DMS 273 (cell line): ENCODE measurements at regions not wholly inside any gene's neighbourhood (a gene's known extent, or its start where the extent isn't known, plus 50 kb on each side); places are given as distances from the start of the nearest gene placed in this dataset.
"Not testable (repeated sequence)": the region's sequence is repeated elsewhere in the genome, so short reads cannot be mapped to it uniquely, and the experiment has no call there.

Experiments
- DNase-seq: peaks from one replicate; lab custom pipeline; 2025; ENCODE audit not compliant: unreplicated experiment; lab: John Stamatoyannopoulos, UW

DNA sequence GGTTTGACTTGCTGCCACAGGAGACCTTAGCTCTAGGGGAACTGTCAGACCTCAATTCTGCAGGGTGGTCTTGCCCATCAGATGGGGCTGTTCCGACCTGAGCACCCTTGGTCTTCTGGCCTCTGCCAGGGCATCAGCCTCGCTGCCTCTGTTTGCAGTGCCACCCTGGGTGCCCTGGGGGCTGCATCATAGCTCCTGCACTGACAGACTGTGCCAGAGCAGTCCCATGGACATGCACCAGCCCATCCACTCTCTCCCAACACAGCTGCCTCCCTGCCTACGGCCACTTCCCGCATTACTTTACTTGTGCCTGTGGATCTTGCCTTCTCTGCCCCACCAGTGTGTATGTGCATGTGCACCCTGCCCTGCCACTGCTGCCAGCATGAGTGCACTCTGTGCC, 884.7 kb upstream of the ARRDC3 start:
- DNase-seq, result no peak

DNA sequence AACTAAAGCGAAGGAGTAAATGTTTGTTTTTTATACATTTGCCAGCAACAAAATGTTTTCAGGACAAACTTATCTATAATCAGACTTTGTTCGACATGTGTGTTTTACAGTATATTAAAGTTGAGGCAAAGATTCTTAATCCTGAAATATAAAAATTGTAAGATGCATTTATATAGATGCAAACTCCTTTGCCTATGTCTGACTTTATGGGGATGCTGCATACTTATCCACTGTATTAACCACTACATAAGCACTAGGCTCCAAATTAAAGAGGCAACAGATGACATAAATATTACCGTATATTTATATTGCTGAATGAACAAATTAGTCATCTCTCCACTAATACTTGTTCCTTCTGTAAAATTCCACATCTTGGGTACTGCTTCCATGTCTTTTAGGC, 882.7 kb upstream of the ARRDC3 start:
- DNase-seq, result no peak

DNA sequence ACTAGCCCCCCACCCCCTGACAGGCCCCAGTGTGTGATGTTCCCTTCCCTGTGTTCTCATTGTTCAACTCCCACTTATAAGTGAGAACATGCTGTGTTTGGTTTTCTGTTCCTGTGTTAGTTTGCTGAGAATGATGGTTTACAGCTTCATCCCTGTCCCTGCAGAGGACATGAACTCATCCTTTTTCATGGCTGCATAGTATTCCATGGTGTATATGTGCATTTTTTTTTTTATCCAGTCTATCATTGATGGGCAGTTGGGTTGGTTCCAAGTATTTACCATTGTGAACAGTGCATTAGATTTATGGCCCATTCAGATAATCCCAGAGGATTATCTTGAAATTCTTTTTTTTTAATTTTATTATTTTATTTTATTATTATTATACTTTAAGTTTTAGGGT, 872.5 kb upstream of the ARRDC3 start:
- DNase-seq, result not testable (repeated sequence)

DNA sequence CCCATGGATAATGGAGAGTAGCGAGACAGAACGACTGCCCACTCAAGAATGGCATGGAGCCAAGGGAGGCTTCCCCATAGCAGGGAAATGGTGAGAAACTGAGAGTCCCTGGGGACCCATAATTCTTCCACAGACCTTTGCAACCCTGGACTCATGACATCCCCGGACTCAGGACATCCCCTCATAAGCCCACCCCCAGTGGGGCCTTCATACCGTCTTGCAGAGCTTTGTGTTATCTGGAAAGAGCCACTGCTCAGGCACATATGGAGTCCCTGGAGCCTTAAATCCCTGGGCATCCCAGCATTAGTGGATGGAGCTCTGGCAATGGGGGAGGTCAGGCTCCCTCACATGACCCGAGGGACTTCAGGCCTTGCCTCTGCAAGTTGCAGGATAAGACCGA, 865.4 kb upstream of the ARRDC3 start:
- DNase-seq, result no peak

DNA sequence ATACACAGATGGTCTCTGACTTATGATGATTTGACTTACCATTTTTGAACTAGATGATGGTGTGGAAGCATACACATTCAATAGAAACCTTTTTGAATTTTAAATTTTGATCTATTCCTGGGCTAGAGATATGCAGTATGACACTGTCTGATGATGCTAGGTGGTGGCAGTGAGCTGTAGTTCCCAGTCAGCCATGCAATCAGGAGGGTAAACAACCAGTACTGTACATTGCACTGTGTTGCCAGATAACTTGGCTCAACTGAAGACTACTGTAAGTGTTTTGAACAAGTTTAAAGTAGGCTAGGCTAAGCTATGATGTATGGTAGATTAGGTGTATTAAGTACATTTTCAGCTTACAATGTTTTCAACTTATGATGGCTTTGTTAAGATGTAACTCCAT, 859.1 kb upstream of the ARRDC3 start:
- DNase-seq, result no peak

DNA sequence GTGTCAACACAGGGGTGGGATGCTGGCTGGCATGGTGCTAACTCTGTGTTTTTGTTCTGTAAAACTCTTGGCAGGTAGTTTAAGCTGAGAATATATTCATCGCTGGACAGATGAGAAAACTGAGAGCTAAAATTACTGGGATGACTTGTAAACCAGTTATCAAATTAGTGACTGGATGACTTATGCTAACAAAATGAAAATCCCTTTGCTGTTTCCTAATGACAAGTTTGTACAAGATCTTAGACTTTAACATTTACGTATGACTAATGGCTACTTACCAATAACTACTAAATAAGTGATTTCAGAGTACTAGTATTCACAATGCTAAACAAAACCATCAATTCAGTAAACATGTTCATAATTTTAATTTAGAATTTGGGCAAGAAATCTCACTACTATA, 854.8 kb upstream of the ARRDC3 start:
- DNase-seq, result no peak

DNA sequence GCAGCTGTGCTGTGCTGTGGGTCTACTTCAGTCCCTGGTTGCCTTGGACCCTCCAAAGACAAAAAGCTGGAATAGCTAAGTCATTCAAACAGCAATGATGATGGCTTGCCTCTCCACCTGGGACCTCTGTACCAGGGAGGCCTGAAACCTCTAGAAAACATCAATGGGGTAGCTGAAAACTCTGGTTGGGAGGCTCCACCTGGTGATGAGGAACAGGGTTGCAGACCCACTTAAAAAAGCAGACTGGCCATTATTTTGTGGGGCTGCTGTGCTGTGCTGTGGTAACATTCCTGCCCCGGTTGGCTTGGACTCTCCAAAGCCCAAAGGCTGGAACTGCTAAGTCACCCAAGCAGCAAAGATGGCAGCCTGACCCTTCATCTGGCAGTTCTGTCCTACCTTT, 839.3 kb upstream of the ARRDC3 start:
- peak; percentile 23 for DNase-seq

DNA sequence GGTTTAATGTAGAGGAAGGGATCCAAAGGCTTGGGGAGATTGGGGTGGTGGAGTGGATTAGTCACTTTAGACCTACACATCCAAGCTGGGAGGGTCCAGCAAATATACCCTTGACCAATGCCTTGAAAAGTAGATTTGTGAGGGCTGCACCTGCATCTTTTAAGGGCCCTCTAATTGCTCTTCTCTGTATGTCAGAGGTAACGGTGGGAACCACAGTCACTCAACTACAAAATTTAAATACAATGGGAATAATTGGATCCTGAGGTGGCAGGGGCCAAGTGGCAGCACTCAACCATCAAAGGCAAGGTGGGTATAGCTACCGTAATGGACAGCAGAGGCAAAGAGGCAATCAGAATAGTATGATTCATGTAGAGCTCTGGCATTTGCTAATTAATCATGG, 833.7 kb upstream of the ARRDC3 start:
- DNase-seq, result not testable (repeated sequence)

DNA sequence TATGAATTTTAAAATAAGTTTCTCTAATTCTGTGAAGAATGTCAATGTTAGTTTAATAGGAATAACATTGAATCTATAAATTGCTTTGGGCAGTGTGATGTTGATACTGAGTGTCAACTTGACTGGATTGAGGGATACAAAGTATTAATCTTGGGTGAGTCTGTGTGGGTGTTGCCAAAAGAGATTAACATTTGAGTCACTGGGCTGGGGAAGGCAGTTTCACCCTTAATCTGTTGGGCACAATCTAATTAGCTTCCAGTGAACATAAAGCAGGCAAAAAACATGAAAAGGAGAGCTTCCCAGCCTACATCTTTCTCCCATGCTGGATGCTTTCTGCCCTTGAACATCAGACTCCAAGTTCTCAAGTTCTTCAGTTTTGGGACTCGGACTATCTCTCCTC, 832.0 kb upstream of the ARRDC3 start:
- DNase-seq, result no peak

DNA sequence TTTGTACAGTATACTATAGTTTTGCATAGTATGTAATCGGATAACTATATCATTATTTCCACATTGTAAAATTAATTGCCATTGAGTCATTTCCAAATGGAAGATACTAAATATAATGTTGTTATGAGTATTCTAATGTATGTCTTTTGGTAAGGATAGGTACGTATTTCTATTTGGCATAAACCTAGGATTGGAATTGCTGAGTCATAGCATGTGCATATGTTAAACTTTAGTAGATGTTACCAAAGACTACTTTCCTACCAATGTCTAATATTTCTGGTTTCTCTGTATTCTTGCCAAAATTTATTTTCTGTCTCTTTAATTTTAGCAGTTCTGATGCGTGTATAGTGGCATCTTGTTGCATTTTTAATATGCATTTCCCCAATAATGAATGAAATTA, 825.1 kb upstream of the ARRDC3 start:
- no peak for DNase-seq

DNA sequence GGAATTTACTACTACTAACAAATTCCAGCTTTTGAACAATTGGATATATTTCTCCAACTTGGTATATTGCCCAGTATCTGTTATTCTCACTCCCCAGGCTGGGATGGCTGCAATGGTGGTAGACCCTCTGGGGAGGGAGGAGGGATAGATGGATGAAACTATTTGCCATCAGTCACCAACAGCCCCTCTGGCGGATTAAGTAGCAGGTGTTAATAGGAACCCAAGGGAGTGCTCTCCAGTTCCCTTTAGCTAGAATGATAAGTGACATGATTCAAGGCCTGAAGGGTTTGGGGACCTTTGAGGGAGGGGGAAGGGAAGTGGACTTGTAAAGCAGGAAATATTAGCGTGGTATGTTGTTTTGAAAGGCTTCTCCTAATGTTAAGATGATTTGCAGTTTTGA, 824.0 kb upstream of the ARRDC3 start:
- no peak for DNase-seq

DNA sequence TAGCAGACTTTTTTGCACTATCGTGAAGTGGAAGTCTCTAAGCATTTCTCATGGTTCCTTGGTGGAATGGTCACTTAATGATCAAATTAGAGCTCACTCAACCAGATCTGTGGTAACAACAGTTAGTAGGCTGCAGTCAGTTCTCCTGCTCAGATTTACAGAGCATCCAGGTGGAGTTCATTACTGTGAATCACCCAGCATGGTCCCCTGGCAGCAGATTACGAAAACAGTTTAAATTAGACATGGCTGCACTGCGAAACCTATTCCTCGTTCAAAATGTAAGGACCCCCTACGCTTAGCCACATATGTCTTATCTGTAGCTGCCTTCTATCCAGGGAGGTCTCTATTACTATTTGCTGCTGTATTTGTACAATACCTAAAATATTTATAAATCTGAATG, 823.6 kb upstream of the ARRDC3 start:
- DNase-seq, result no peak

DNA sequence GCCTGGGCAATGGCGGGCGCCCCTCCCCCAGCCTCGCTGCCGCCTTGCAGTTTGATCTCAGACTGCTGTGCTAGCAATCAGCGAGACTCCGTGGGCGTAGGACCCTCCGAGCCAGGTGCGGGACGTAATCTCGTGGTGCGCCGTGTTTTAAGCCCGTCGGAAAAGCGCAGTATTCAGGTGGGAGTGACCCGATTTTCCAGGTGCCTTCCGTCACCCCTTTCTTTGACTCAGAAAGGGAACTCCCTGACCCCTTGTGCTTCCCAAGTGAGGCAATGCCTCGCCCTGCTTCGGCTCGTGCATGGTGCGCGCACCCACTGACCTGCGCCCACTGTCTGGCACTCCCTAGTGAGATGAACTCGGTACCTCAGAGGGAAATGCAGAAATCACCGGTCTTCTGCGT, 815.9 kb upstream of the ARRDC3 start:
- not testable (repeated sequence) for DNase-seq

DNA sequence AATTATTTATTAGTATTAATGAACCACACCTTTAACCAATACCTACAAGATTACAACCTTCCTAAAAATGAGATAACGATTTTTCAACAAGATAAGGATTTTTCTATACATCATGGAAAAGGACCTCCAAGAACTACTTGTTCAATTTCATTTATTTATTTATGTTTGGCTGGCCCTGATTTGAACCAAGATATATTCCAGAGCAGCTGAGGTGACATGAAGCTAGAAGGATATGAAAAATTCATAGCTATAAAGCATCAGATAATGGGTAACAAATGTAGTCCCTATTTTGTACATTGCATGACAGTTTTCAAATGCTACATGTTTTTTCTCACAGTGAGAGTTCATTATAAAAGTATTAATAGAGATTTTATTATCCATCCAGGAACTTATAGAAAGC, 798.5 kb upstream of the ARRDC3 start:
- DNase-seq, result no peak

DNA sequence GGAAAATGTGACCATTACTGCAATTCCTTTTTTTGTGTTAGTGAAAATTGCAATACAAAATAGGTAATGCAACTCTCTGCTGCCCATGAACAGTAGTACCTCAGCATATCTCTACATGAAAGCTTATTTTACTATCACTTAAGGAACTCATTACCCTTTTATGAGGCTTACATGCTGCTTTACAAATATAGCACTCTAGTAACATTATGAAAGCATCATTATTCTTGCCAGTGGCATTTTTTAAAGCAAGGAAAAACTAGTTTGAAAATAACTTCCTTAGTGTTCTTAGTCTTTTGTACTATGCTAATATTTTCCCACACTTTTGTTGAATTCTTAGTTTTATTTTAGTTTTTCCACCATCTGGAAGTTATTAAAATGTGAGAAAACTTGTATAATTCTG, 797.3 kb upstream of the ARRDC3 start:
- DNase-seq, result no peak

DNA sequence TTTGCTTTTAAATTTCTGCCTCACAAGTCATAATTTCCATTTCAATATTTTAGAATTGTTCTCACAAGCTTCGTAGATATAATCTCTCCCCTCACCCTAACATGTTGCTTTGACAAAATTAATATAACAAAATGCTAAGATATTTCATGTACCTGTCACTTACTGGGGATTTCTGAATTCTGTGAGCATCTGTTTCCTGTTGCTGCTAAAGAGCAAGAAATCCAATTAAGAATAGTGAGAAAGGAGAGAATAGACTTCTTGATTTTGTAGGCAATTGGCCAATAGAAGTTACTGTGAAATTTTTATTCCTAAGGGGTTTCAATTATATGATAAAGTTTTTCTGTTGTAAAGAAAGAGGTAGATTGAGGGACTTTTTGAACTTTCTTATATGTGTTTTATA, 796.5 kb upstream of the ARRDC3 start:
- DNase-seq, result no peak

DNA sequence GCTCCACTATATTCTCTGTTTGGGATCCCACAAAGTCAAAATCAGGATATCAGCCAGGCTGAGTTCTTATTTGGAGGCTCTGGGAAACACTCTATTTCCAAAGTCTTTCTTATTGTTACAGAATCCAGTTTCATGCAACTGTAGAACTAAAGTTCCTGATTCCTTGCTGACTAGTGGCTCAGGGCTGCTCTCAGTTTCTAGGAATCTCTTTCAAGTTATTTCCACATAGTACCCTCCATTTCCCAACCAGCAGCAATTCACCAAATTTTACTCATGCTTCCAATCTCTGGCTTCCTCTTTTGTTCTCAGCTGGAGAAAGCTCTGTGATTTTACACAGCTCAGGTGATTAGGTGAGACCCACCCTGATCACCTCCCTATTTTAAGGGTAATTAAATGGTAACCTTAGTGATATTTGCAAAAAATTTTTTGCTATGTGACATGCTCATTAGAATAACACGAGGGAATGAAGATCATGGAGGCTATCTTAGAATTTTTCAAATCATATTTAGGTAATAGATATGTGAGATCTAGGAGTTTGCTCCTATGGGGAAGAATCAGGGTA, 794.9 kb upstream of the ARRDC3 start:
- DNase-seq, result no peak

DNA sequence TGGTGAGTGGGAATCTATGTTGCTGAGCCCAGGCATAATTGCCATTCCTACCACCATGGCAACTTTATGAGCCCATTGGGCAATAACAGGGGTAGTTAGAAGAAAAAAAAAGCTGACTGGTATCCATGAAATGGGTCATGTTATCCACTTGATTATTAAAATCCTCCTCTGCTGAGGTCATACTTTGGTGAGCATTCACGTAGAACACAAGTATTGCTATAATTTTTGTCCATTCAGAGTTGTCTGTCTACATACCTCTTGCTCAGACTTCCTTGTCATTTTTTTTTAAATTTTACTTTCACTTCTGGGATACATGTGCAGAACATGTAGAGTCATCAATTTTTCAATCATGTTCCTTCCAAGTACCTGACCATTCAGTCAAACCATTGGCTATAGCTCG, 780.8 kb upstream of the ARRDC3 start:
- no peak for DNase-seq

DNA sequence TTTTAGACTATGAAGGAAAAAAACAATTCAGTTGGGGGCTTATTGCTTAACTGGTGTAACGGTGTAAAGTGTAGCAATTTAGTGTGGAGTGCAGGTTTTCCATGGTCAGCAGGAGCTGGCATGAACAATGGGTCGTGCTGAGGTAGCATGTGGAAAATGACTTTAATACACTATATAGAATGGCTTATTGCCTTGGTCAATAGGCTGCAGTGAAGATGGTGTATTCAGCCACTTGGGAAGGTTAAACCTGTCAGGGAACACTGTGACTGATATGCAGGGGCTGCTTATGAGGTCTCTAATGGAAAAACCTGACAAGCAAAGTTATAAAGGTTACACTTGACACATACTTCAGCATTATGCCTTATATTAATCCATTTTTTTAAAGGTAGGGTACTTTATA, 764.7 kb upstream of the ARRDC3 start:
- DNase-seq, result no peak

DNA sequence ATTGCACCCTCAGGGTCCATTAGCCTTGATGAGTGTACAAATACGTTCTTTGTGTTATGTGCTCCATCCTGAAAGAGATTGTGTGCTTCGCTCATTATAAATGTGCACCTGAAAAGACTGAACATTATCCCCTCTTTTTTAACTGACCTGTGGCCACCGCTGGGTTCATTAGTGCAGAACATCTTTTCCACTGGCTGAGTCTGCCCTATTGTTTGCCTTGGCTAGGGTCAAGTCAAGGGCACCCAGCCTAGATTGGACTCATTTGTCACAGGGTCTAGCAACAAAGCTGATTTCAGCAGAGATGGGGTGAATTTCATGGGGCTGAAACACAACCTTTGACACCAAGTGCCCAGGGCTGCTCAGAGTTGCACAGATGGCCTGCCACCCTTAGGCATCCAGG, 764.1 kb upstream of the ARRDC3 start:
- no peak for DNase-seq

DNA sequence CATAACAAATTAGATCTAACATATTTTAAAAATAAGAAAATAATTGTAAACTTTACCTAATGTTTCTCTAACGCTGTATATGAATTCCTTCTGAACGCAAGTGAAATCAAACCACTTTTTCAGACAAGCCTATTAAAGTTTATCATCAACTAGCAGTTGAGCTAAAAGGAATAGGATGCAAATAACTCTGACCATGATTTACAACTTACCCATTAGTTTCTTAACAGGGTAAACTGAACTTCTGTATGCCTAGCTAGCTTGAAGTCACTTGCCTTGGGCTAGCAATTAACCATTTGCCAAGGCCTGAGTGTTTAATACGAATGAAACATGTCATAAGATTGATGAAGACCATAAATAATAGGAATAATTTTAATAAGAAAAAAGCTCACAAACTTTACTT, 762.7 kb upstream of the ARRDC3 start:
- DNase-seq, result no peak

DNA sequence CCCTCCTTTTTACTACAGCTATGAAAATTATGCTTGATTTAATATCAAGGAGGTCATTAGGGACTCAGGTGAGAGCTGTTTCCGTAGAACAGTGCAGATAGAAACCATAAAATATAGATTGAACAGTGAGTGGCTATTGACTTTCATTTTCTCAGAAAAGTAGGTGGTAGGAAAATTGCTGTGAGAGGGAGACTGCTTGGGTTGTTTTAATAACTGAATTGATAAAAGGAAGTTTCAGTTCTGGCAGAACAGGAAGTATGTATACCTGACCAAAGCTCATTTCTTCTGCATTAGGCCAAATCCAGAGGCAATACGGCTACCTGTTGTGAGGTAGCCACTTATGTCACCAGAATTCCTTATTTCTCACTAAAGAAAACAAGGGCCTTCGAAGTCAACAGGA, 761.7 kb upstream of the ARRDC3 start:
- DNase-seq, result no peak

DNA sequence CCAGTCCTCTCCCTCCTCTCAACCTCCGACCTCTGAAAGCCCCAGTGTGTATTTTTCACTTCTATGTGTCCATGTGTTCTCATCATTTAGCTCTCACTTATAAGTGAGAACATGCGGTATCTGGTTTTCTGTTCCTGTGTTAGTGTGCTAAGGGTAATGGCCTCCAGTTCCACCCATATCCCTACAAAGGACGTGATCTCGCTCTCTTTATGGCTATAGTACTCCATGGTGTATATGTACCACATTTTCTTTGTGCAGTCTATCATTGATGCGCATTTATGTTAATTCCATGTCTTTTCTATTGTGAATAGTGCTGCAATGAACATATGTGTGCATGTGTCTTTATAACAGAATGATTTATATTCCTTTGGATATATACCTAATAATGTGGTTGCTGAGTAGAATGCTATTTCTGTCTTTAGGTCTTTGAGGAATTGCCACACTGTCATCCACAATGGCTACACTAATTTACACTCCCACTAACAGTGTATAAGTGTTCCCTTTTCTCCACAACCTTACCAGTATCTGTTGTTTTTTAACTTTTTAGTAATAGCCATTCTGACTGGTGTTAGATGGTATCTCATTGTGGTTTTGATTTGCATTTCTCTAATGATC, 749.3 kb upstream of the ARRDC3 start:
- not testable (repeated sequence) for DNase-seq
